Psoas muscle (tissue), 7 donors: ENCODE measurements at regions not wholly inside any gene's neighbourhood (a gene's known extent, or its start where the extent isn't known, plus 50 kb on each side); places are given as distances from the start of the nearest gene placed in this dataset.

Experiments used
- ATAC-seq, 4 donors: fragments of 200-7000 bp; cut with Tn5 transposase; one replicate each; pipeline ENCODE4 v1.9.1; 2020; ENCODE audit warnings: moderate library complexity in 3 of 4, mild to moderate bottlenecking in 2 of 4
- DNase-seq, 2 donors: peaks; one replicate each; pipeline ENCODE4 v3.0.0-alpha.2; 2020
- H3K27ac ChIP-seq: fragments of 200-600 bp; one replicate; pipeline ENCODE4 v1.8.0; 2022
- H3K27me3 ChIP-seq, 3 donors: fragments of 200-600 bp in 1 of 3; one replicate each; pipeline versions ENCODE4 v1.6.1 to v1.8.0; 2013 to 2022; ENCODE audit warnings: low read length in 2 of 3, mild to moderate bottlenecking in 2 of 3, moderate library complexity in 1 of 3; ENCODE audit not compliant: insufficient read depth in 3 of 3
- H3K36me3 ChIP-seq, 2 donors: fragments of 200-600 bp in 1 of 2; one replicate each; pipeline versions ENCODE4 v1.6.1 to v1.8.0; 2013 to 2022; ENCODE audit warnings: low read depth in 1 of 2, mild to moderate bottlenecking in 1 of 2, moderate library complexity in 1 of 2; ENCODE audit not compliant: insufficient read depth in 1 of 2
- H3K4me1 ChIP-seq: fragments of 200-600 bp; one replicate; pipeline ENCODE4 v1.8.0; 2022
- H3K4me3 ChIP-seq: fragments of 200-600 bp; one replicate; pipeline ENCODE4 v1.8.0; 2022; ENCODE audit warnings: mild to moderate bottlenecking
- H3K9me3 ChIP-seq: fragments of 200-600 bp; one replicate; pipeline ENCODE4 v1.8.0; 2022
- CTCF ChIP-seq: fragments of 200-600 bp; IDR thresholded peaks from one replicate; pipeline ENCODE4 v1.8.0; 2022; ENCODE audit warnings: antibody characterized with exemption
- WGBS, 3 donors: extraction: QIAGEN DNeasy Blood & Tissue Kit; methylation state at CpG; one replicate each; pipeline versions ENCODE4 v1.1.6 to v1.1.7; 2013; 5-methylcytosine and 5-hydroxymethylcytosine counted together
- intact Hi-C, 2 donors: fragments of 100-400 bp; cut with DNase I; formaldehyde crosslinking; loops; one replicate each; pipeline versions ENCODE4 v1.11.0 to v1.14.2; 2022
- donor health status: healthy with polysubstance abuse.
- donor health status: DM: no; HTN: no; CAD: no; lungs with moderate emphysema.
- donor health status: Bipolar disorder and iron deficiency.
- donor health status: healthy.
- donor health status: DM: yes; HTN: yes; CAD: no.
- donor health status: DM: no; HTN: no; CAD: no.
- donor health status: DM: yes; HTN: yes; CAD: no.

GRCh38 chr1:96472471-96472870, 249.1 kb upstream of the PTBP2 start:
- TF ChIP-seq CTCF: no peak
- DNase-seq: no peak

DNA sequence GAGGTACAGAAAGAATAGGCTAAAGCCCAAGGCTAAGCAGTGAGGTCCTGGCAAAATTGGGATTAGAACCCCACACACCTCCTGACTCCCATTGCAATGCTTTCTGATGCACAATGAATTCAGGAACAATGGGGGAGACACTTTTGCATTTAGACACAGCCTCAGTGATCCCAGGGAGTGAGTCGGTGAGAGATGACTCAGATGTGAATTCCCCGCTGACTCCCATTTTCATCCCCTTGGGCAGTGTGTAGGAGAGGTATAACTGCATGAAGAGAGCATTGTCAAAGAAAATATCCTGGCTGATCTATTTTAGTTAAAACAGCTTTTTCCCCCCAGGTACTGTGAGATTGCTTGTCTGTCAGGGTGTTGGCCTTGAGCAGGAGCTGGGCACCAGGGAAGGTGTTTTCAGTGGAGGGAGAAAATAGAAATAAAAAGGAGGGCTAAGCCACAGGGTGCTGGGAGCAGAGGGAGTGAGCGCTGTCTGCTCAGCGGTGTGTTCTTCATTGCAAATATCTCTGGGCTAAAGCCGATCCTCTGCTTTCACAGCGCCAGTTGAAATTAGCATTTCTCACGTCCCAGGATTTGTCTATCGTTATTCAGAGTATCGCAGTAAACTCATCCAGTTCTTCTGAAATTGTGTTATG, 247.7 kb upstream of the PTBP2 start:
- H3K9me3 ChIP-seq: no peaks in the 10 kb centered on the region
- H3K27me3 ChIP-seq: no peaks in the 10 kb centered on the region
- no peaks in the 10 kb centered on the region for H3K4me1 ChIP-seq
- no peaks in the 10 kb centered on the region for H3K36me3 ChIP-seq
- TF ChIP-seq CTCF: no peak
- intact Hi-C loops: no loop called here
- DNase-seq (no peak), ATAC-seq (no peak)
- H3K27ac ChIP-seq: no peak overlapping the region
- 66 to 71% (median 69%) methylated on average over 9 of the region's 9 CpGs for WGBS, 3 donors
- no peak overlapping the region for H3K4me3 ChIP-seq

More at GRCh38 chr1:96472471-96472870, 249.1 kb upstream of the PTBP2 start:
- H3K27ac ChIP-seq: no peak overlapping the region
- H3K9me3 ChIP-seq: no peaks in the 10 kb centered on the region
- no peaks in the 10 kb centered on the region for H3K4me1 ChIP-seq
- no peak overlapping the region for H3K4me3 ChIP-seq
- ATAC-seq: no peak
- intact Hi-C loops: no loop called here
- no peaks in the 10 kb centered on the region for H3K36me3 ChIP-seq
- no peaks in the 10 kb centered on the region for H3K27me3 ChIP-seq

DNA sequence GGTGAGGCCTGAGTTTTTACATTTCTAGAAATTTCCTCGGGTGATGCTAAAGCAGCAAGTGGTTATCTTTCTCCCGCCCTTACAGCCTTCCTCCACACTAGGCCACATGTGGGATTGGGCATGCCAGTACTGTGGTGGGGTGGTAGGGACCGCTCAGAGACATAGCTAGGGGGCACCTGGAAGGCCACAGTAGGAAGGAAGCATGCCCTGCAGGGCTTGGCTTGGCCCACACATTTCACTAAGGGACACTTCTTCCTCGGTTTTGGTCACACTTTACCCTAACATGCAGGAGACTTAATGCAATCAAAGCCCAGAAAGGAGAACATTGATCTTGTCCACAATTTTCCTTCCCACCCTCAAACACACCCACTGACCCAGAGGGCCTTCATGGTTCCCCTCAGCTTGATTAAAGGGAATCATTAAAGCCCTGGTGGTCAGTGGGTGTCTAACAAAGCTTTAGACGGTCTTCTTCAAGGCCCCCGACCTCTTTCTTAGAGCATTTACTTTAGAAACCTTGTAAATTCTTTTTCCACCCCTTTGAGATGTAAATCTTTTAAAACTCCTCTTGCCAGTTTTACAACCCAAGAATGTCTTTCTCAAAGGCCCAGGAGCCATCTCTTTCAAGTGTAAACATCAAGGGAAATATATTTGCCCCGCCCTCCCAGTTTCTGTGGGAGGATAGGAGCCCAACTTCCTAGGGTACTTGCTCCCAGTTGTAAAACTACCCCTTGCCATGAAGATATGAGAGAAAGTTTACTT, 246.4 kb upstream of the PTBP2 start:
- Histone ChIP-seq H3K27me3 (no peaks in the 10 kb centered on the region), H3K9me3 (no peaks in the 10 kb centered on the region), H3K36me3 (no peaks in the 10 kb centered on the region), H3K27ac (no peak overlapping the region), H3K4me1 (no peaks in the 10 kb centered on the region), H3K4me3 (no peak overlapping the region)
- 58 to 68% (median 61%) methylated on average over 7 of the region's 7 CpGs for WGBS, 3 donors
- intact Hi-C loops: no loop called here
- TF ChIP-seq CTCF: no peak
- ATAC-seq (no peak), DNase-seq (no peak)

GRCh38 chr1:96475903-96476302, 245.7 kb upstream of the PTBP2 start:
- no peak for ATAC-seq
- no peak for DNase-seq
- Histone ChIP-seq H3K4me3 (no peak overlapping the region), H3K27ac (no peak overlapping the region), H3K4me1 (no peaks in the 10 kb centered on the region), H3K27me3 (no peaks in the 10 kb centered on the region), H3K9me3 (no peaks in the 10 kb centered on the region), H3K36me3 (no peaks in the 10 kb centered on the region)
- TF ChIP-seq CTCF: no peak
- 49 to 59% (median 50%) methylated on average over 3 of the region's 3 CpGs for WGBS, 3 donors
- intact Hi-C loops: no loop called here
